Uterus (tissue), 2 donors: ENCODE measurements at regions not wholly inside any gene's neighbourhood (a gene's known extent, or its start where the extent isn't known, plus 50 kb on each side); places are given as distances from the start of the nearest gene placed in this dataset.

Experiments used
- CTCF ChIP-seq, 4 experiments: fragments of 200-600 bp in 2 of 4; fragments of 450-650 bp in 2 of 4; sonication (generic) in 2 of 4; IDR thresholded peaks; one replicate each; pipeline ENCODE4 v1.5.1; 2016 to 2019; ENCODE audit warnings: antibody characterized with exemption in 4 of 4, mild to moderate bottlenecking in 2 of 4, moderate library complexity in 1 of 4
- POLR2A ChIP-seq, 2 donors: fragments of 450-650 bp; IDR thresholded peaks; one replicate each; pipeline ENCODE4 v1.6.1; 2016; ENCODE audit warnings: antibody characterized with exemption in 2 of 2, mild to moderate bottlenecking in 1 of 2, moderate library complexity in 1 of 2

GRCh38 chr10:52668024-52668423 is 104.6 kb downstream of the MBL2 start:
- no peak for TF ChIP-seq CTCF (IDR thresholded peaks at IDR 0.05)
- TF ChIP-seq POLR2A (IDR thresholded peaks at IDR 0.05), result no peak
